ENCODE measurements at regions not wholly inside any gene's neighbourhood (a gene's known extent, or its start where the extent isn't known, plus 50 kb on each side); places are given as distances from the start of the nearest gene placed in this dataset.

- TF ChIP-seq ELK1 (IDR thresholded peaks at IDR 0.05; ENCODE audit: low read depth, low read length) (no peak), POLR2A (IDR thresholded peaks at IDR 0.05; ENCODE audit: low read length) (no peak), RAD21 (conservative IDR thresholded peaks at IDR 0.05 in 1 of 2, IDR thresholded peaks at IDR 0.05 in 1 of 2) (no peak), SREBF2 (IDR thresholded peaks at IDR 0.05) (no peak), CTCF (IDR thresholded peaks at IDR 0.05) (no peak), HOXB13 (CRISPR knock-in tag; IDR thresholded peaks at IDR 0.05; ENCODE audit: low read depth) (no peak), JUN (IDR thresholded peaks at IDR 0.05) (no peak), POLR2AphosphoS2 (conservative IDR thresholded peaks at IDR 0.05; ENCODE audit: low read length) (no peak), USF2 (IDR thresholded peaks at IDR 0.05) (no peak), FOSL2 (IDR thresholded peaks at IDR 0.05) (no peak), FOSL2 (CRISPR knock-in tag; IDR thresholded peaks at IDR 0.05) (no peak), EP300 (IDR thresholded peaks at IDR 0.05) (no peak)
Observed at GRCh38 chr2:58918141-58918540, 677.0 kb upstream of the FANCL start.

Data from A549 (cell line).